NCI-H2171 treated with DMSO at 0.1 percent for 48 hours (cell line): ENCODE measurements at regions not wholly inside any gene's neighbourhood (a gene's known extent, or its start where the extent isn't known, plus 50 kb on each side); places are given as distances from the start of the nearest gene placed in this dataset.
"Not testable (repeated sequence)": the region's sequence is repeated elsewhere in the genome, so short reads cannot be mapped to it uniquely, and the experiment has no call there.

Source experiments
- DNase-seq: peaks from one replicate; lab custom pipeline; 2025; lab: John Stamatoyannopoulos, UW

- DNase-seq = no peak
These were observed 85.6 kb downstream of the OLFM1 start for GRCh38 chr9:135173066-135173465.

- DNase-seq = no peak
These were observed 86.8 kb downstream of the OLFM1 start for GRCh38 chr9:135174248-135174647.

- no peak for DNase-seq
These were observed 87.5 kb downstream of the OLFM1 start for GRCh38 chr9:135174981-135175380.

GRCh38 chr9:135176284-135176683, 88.8 kb downstream of the OLFM1 start:
- no peak for DNase-seq

- not testable (repeated sequence) for DNase-seq
These were observed 90.1 kb downstream of the OLFM1 start for GRCh38 chr9:135177562-135177961.

GRCh38 chr9:135178498-135178897, 91.0 kb downstream of the OLFM1 start:
- DNase-seq = peak; percentile 6

GRCh38 chr9:135179041-135179440, 91.6 kb downstream of the OLFM1 start:
- no peak for DNase-seq

GRCh38 chr9:135179976-135180375, 92.5 kb downstream of the OLFM1 start:
- no peak for DNase-seq

GRCh38 chr9:135180586-135180985, 93.1 kb downstream of the OLFM1 start:
- DNase-seq = no peak

- no peak for DNase-seq
These were observed 93.9 kb downstream of the OLFM1 start for GRCh38 chr9:135181336-135181735.

GRCh38 chr9:135181841-135182240, 94.4 kb downstream of the OLFM1 start:
- not testable (repeated sequence) for DNase-seq

- no peak for DNase-seq
These were observed 95.6 kb downstream of the OLFM1 start for GRCh38 chr9:135183069-135183468.

GRCh38 chr9:135183528-135184180, 96.2 kb downstream of the OLFM1 start:
- DNase-seq = no peak

- DNase-seq = no peak
These were observed 96.9 kb downstream of the OLFM1 start for GRCh38 chr9:135184181-135185053.

- DNase-seq = no peak
These were observed 97.6 kb downstream of the OLFM1 start for GRCh38 chr9:135185060-135185459.

- no peak for DNase-seq
These were observed 99.0 kb downstream of the OLFM1 start for GRCh38 chr9:135186248-135187164.

GRCh38 chr9:135187365-135187764, 99.9 kb downstream of the OLFM1 start:
- no peak for DNase-seq

GRCh38 chr9:135188681-135189151, 101.2 kb downstream of the OLFM1 start:
- no peak for DNase-seq

GRCh38 chr9:135189497-135189896, 102.0 kb downstream of the OLFM1 start:
- DNase-seq = no peak

- DNase-seq = no peak
These were observed 103.5 kb downstream of the OLFM1 start for GRCh38 chr9:135190789-135191577.

GRCh38 chr9:135192686-135193085, 105.2 kb downstream of the OLFM1 start:
- DNase-seq = no peak
